Fibroblast of villous mesenchyme (primary cell): ENCODE measurements at regions not wholly inside any gene's neighbourhood (a gene's known extent, or its start where the extent isn't known, plus 50 kb on each side); places are given as distances from the start of the nearest gene placed in this dataset.

Source experiments
- DNase-seq: peaks from one replicate; pipeline ENCODE4 v3.0.0-alpha.2; 2010; ENCODE audit warnings: low read depth
- H3K4me3 ChIP-seq: 2 replicates; pipeline ENCODE4 v1.5.1; 2011; ENCODE audit warnings: low read depth, mild to moderate bottlenecking, low read length
- TF ChIP-seq, protein P1 (sequence below): IDR thresholded peaks from 2 replicates; pipeline ENCODE4 v1.5.1; 2012; ENCODE audit warnings: low read depth, mild to moderate bottlenecking, low read length; ENCODE audit not compliant: insufficient read depth

DNA sequence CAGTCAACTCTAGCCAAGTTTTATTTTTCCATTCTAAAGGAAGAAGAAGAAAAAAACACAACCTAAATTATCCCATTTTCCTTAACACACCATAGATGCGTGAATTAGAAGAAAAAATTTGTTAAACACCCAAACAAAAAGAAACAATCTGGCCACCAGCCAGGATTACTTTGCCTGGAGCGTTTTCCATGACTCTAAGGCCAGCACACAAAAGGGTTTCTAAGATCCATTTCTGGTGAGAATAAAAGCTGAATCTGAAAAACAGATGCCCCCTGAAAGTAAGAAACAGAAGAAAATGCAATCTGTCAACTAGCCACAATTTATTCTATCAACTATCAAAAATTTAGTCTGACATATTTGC, 267.2 kb upstream of the SULF2 start:
- peak; percentile 45 for DNase-seq
- TF ChIP-seq, protein P1, sequence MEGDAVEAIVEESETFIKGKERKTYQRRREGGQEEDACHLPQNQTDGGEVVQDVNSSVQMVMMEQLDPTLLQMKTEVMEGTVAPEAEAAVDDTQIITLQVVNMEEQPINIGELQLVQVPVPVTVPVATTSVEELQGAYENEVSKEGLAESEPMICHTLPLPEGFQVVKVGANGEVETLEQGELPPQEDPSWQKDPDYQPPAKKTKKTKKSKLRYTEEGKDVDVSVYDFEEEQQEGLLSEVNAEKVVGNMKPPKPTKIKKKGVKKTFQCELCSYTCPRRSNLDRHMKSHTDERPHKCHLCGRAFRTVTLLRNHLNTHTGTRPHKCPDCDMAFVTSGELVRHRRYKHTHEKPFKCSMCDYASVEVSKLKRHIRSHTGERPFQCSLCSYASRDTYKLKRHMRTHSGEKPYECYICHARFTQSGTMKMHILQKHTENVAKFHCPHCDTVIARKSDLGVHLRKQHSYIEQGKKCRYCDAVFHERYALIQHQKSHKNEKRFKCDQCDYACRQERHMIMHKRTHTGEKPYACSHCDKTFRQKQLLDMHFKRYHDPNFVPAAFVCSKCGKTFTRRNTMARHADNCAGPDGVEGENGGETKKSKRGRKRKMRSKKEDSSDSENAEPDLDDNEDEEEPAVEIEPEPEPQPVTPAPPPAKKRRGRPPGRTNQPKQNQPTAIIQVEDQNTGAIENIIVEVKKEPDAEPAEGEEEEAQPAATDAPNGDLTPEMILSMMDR, result no peak
- H3K4me3 ChIP-seq, result no peak overlapping the region

GRCh38 chr20:48051794-48052474, 266.7 kb upstream of the SULF2 start:
- TF ChIP-seq, protein P1, result no peak
- H3K4me3 ChIP-seq, result no peak overlapping the region
- peak; percentile 65 for DNase-seq

GRCh38 chr20:48049641-48050040, 264.4 kb upstream of the SULF2 start:
- no peak for DNase-seq
- TF ChIP-seq, protein P1, result no peak
- H3K4me3 ChIP-seq, result no peak overlapping the region

DNA sequence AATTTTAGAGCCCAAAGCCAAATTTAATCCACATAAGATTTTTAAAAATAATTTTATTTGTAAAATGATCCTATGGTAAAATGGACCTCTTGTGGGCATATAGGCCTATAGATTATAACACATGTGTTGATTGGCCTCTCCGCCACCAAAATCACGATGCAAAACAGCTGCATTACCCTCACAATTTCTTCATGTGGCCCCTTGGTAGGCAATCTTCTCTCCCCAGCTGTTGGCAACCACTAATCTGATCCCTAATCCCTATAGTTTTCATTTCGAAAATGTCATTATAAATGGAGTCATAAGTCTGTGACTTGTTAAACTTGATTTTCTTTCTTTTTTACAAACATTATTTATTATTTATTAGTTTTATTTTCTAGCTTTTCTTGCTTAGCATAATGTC, 263.9 kb upstream of the SULF2 start:
- TF ChIP-seq, protein P1, result no peak
- H3K4me3 ChIP-seq, result no peak overlapping the region
- no peak for DNase-seq

DNA sequence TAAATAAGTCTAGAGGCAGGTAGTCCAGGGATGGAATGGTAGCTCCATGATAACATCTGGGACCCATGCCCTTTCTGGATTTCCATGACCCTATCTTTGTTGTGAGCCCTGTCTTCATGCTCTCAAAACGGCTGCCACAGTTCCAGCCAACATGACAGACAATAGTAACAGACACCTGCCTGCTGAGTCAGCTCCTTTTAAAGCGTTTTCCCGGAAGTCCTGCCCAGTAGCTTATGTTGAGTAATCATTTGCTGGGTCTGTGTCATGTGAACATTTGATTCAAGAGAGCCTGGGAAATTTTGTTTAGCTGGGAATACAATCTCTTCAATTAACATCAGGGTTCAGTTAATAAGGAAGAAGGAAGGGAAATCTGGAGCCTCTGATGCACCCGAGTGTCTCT, 262.2 kb upstream of the SULF2 start:
- DNase-seq, result no peak
- no peak overlapping the region for H3K4me3 ChIP-seq
- TF ChIP-seq, protein P1, result no peak

GRCh38 chr20:48042628-48043027, 257.3 kb upstream of the SULF2 start:
- DNase-seq, result no peak
- H3K4me3 ChIP-seq, result no peak overlapping the region
- TF ChIP-seq, protein P1, result no peak
